Anterior cingulate cortex (tissue), 58 donors: ENCODE measurements at regions not wholly inside any gene's neighbourhood (a gene's known extent, or its start where the extent isn't known, plus 50 kb on each side); places are given as distances from the start of the nearest gene placed in this dataset.
"Not testable (repeated sequence)": the region's sequence is repeated elsewhere in the genome, so short reads cannot be mapped to it uniquely, and the experiment has no call there.

Experiments used
- DNase-seq, 58 donors: peaks; one replicate each; lab custom pipeline; 2025; lab: John Stamatoyannopoulos, UW

DNA sequence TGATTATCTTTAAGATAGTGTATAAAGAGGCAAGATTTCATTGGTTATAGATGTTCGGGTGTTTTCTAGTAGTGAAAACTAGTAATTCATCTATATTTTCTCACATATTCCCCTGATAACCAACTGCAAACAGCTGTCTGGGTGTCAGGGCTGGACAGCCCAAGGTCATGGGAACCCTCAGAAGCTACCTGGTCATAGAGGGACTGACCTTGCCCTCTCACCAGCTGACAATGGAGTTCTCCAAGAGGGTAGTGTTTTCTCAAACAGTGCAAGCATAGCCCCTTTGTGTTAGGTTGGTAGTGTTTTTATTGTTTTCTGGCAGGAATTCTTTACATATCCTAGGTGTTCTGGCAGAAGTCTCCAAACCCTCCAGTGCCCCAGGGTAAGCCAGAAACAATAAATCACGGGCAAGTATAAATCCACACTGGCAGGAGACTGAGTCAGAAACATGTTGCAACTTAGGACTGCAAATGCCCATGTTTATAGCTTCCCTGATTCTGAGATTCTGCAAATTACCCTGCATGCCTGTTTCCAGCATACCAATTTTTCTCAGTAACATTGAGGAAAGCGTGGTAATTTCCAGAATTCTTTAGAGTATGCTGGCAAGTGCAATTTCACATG is 82.8 kb upstream of the ATP1A1 start:
- no peak for DNase-seq

DNA sequence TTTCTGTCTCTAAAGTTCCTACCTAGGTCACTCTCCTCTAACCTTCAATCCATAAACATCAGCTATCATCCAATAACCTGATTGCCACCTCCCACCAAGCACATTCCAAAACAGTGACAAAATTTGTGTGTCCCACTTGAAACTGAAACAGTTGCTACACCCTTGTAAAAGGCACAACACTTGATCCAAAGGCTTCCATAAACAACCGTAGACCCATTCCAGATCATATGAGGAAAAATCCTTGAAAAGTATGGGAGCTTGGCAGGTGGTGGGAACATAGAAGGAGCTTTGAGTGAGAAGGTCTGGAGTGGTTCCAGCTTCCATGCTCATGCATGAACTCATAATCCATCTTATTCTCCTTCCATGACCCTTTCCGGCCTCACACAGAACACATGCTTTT is 82.0 kb upstream of the ATP1A1 start:
- no peak for DNase-seq

DNA sequence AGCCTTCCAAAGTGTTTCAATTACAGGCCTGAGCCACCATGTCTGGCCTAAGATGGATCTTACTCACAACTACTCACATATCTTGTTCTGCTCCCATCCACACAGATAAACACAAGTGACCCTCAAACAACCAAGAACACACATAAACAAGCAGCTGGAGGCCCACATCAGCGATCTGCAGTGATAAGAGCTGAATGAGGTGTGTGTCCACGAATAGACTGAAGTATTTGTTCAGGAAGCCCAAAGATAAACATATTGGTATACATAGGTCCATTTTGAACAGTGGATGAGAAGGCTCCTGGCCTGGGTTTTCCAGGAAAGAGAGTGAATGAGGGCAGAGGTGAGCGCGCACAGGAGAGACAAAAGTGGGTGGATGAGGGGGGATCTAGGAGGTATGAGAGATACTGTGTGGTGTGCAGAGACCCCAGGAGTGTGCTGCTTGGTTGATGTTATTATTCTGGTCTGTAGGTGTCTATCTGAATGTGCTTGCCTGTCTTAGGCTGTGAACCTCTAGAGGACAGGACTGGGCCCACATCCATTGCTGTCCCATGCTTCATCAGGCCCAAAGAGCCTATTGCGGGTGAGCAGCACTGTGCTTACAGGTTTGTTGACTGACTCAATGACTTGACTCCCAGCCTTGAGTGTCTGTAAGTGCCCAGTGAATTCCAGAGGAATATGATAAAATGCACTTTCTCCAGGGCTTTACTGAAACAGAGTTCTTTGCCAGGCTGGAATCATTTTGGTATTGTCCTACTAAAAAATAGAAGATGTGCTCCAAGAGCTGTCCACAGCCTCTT is 79.9 kb upstream of the ATP1A1 start:
- no peak for DNase-seq

DNA sequence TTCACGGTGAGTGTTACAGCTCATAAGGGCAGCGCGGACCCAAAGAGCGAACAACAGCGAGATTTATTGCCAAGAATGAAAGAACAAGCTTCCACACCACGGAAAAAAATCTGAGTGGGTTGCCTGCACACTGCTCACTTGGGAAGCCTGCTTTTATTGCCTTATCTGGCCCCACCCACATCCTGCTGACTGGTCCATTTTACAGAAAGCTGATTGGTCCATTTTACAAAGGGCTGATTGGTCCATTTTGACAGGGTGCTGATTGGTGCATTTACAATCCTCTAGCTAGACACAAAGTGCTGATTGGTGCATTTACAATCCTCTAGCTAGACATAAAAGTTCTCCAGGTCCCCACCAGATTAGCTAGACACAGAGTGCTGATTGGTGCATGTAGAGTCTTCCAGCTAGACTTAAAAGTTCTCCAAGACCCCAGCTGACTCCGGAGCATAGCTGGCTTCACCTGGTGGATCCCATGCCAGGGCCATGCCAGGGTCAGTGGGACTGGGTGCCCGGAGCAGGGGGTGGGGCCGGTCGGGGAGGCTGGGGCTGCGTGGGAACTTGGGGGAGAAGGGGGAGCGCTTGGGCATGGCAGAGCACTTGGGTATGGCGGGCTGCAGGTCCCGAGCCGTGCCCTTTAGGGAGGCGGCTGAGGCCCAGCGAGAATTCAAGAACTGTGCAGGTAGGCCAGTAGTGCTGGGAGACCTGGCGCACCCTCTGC is 75.4 kb upstream of the ATP1A1 start:
- DNase-seq = no peak

DNA sequence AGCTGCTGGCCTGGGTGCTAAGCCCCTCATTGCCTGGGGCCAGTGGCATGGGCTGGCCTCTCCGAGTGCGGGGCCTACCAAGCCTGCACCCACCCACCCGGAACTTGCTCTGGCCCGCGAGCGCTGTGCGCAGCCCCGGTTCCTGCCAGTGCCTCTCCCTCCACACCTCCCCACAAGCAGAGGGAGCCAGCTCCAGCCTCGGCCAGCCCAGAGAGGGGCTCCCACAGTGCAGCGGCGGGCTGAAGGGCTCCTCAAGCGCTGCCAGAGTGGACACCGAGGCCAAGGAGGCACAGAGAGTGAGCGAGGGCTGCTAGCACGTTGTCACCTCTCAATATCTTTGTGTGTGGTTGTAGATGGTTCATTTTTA is 74.8 kb upstream of the ATP1A1 start:
- DNase-seq = not testable (repeated sequence)

DNA sequence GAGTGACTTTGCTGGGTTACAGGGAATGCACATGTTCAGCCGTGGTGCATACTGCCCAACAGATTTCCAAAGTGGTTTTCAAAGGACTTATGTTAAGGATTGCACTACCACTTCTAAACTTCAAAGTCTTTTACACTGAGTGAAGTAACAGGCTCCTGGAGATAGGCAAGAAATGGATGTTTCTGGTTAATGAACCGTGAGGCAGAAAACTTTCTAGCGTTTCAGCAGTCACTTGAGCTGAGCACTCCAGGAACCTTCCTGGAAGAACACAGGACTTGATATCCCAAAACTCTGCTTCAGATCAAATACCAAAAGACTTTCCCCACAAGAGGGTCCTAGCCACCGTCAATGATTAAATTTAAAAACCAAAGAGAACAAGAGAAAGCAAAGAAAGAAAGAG is 74.3 kb upstream of the ATP1A1 start:
- DNase-seq = no peak

DNA sequence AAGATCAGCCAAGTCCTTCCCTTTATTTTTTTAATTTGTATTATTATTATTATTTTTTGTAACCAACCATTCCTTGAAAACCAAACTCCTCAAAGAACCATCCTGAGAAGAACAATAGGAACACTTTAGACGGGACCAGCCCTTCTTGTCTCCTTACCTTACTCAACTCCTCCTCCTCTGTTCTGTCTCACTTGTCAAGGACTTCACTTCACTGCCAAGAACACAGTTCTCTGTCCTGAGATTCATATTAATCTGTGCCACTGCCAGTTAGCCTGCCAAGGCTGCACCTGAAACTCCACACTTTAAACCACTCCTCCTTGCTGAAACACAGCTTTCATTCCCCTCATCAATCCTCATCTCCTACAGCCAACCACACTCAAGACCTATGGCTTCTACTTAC is 73.8 kb upstream of the ATP1A1 start:
- no peak for DNase-seq

DNA sequence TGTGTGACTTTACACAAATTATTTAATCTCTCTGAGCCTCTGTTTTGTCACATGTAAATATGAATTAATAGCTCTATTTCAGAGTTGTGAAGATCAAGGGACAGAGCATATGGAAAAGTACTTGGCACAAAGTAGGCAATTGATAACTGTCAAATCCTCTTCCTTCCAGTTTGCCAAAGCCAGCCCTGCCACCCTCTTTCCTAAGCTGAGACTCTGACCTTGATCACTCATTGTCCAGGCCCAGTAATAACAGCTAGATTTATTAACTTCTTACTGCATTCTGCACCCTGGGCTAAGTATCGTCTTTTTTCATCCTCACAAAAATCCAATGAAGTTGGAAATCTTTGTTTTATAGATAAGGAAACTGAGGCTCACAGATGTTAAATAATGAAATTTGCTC is 70.8 kb upstream of the ATP1A1 start:
- no peak for DNase-seq

DNA sequence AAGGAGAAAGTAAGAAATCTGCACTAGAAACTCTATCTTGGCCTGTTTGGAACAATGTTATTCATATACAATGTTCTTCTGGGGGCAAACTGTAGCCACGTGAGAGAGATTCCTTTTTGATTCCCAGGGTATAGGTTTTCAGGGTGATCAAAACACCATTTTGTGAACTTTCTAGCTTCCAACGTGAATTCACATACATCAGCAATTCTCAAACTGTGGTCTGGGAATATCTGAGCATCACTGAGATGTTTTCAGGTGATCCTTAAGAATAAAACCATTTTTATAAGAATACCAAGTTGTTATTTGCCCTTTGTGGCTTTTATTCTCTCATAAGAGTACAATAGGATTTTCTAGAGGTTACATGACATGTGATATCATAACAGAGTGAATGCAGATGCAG is 66.9 kb upstream of the ATP1A1 start:
- no peak for DNase-seq

DNA sequence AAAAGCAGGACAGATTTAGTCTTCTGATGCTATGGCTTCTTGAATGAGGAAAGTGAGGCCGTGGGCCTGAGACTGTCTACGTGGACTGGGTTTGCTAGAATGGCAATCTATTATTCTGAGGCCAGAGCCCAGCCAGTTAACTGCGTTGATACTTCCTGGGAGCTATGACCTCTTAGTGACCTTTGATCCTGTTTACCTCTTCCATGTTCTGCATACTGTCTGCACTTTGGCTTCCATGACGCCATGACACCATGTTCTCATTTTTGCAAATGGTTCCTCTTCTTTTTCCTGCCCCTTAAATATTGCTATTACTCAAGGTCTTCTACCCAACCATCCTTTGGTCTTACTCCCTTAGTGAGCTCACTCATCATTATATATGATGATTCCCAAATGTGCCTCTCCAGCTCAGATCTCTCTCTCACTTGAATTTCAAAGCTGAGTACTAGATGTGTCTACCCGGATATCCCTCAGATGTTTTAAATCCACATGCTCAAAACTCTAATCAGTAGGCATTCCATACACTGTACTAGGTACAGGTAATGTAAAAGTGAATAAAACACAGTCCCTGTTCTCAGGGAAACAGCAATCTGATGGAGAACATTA is 66.1 kb upstream of the ATP1A1 start:
- DNase-seq = no peak

DNA sequence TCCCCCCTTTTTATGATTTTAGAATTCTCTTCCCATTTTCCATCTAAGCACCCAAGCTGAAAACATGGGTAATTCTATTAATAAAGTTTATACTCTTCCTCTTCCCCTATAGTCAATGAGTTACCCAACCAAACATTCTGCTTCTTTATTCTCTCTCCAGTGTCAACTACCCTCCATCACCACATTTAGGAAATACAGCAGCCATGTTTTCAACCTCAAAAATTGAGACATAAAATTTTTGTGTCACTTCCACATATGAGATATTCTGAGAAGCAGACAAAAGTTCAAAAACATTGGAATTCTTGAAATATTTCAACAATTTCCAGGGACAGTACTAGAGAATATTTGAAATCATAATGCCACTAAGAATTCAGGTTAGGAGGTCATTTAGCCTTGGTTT is 64.8 kb upstream of the ATP1A1 start:
- no peak for DNase-seq

DNA sequence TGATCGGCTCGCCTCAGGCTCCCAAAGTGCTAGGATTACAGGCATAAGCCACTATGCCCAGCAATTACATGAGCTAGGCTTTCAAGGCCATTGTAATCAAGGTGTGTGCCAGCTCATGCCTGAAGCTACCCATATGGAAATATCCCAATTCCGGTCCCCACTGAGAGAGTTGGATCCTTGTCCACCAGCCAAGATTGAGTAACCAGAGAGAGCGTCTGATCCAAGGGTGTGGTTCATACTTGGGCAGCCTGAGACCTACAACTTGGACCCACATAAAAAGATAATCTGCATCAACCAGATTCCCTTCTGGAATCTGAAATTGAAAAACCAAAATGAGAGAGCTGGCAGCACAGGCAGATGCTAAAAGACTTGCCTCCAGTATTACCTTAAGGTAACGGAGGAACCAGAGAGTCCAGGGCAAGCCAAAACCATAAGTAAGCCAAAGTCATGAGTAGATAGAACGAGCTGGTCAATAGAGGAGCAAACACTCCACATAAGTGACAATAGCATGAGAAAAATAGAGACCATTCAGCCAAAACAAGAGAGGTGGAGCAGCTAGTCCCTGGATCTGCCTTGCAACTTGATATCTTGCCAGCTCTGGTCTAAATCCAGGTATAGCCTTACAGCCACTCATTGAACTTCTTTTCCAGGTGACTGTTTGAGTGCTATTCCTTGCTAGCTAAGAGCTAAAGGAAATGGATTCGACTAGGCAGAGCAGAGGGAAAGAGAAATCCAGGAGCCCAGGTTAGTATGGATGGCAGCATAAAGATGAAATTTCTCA is 63.8 kb upstream of the ATP1A1 start:
- DNase-seq = no peak

DNA sequence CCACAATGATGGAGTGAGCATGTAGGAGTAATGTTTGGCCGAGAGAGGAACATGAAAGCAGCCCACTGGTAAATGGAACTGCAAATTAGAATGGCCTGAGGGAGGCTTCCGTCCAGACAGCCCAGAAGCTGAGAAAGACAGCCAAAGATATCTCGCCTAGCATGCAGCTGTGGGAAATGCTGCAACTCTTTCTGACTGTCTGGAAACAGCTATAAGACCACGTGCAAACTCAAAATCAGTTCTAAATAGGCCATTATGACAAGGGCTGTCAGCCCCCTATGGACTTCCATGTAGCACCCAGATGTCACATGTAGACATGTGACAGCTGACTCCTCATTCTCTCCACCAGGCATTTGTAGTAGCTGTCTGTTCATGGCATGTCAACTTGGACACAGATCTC is 62.9 kb upstream of the ATP1A1 start:
- peak in 15 of 58 donors; percentile 2 to 35 (median 8) for DNase-seq

DNA sequence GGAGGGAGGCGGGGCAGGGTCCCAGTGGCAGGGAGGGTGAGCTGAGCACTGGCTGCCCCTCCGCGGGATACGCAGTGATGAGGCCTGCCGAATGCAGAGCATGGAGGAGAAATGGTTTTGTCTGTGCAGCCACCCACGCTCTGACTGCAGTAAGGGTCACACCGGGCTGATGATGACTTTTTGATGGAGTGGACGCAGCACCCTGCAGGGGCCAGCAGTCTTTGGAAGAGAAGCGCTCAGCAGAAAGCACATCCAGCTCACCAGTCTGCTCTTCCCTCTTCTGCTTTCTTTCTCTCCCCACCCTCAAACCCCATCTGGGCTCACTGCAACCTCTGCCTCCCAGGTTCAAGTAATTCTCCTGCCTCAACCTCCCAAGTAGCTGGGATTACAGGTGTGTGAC is 61.9 kb upstream of the ATP1A1 start:
- no peak for DNase-seq

DNA sequence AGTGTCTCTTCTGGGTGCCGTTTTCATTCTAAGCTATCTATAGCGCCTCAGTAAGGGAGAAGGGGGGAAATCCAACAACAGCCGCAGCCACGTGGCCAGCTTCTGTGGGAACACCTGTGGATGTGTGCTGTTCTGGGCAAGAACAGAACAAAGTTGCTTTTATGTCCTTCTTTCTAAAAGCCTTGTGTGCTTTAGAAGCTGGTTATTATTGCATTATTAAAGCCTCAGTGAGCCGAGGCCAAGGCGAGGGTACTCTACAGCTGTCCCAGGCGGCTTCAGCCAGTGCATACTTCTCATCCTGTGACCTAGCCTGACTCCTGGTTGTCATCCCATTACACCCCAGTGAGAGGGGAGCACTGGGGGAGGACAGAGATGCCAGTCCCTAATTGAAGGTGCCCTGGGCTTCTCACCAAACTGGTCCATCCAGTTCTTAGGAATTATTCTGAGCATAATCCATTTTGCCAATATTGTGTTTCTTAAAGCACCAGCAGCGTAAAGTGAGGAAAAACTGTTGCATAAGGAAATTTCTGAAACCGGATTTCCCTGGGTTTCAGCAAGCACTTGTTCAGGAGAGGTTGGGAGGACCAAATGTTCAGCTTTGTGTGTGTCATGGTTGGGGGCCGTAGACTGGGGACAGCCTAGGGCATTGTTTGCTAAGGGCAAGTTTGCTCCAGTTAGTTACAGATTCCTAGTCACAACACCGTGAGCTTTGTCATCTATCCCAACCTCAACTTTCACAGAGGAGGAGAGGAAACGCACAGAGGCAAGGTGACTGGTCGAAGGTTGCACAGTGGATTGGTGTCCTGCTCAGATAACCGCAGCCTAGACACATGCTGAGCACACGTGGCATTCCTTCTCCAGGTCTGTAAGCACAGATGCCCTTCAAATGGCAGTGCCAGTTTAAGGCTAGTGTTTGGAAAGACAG is 61.0 kb upstream of the ATP1A1 start:
- peak in 35 of 58 donors; percentile 3 to 71 (median 30) for DNase-seq

DNA sequence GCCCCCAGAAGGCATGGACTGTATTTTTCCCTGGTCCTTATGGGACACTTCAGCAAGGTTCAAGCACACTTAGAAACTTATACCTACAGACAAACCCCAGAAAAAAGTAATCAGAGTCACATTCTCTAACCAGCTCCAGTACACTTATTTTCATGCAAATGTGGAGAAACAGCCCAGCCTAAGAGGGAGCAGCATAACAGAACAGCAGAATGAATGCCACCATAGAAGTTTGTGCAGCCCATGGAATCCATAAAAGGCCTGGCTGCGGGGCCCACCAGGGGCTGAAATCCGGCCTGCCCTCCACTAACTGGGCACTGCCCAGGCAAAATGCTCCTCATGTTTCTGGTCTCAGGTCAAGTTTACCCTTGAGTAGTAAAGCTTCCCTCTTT is 60.4 kb upstream of the ATP1A1 start:
- no peak for DNase-seq

DNA sequence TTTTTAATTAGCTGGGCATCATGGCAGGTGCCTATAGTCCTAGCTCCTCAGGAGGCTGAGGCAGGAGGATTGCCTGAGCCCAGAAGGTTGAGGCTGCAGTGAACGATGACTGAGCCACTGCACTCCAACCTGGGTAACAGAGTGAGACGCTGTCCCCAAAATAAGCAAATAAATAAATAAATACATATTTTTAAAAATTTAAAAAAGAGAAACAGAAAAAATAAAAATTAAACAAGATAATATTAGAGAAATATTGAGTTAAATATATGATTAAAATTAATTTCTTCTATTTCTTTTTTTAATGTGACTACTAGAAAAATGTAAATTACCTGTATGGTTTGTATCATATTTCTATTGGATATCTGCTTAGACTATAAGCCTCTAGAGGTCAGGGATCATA is 59.3 kb upstream of the ATP1A1 start:
- DNase-seq = no peak

DNA sequence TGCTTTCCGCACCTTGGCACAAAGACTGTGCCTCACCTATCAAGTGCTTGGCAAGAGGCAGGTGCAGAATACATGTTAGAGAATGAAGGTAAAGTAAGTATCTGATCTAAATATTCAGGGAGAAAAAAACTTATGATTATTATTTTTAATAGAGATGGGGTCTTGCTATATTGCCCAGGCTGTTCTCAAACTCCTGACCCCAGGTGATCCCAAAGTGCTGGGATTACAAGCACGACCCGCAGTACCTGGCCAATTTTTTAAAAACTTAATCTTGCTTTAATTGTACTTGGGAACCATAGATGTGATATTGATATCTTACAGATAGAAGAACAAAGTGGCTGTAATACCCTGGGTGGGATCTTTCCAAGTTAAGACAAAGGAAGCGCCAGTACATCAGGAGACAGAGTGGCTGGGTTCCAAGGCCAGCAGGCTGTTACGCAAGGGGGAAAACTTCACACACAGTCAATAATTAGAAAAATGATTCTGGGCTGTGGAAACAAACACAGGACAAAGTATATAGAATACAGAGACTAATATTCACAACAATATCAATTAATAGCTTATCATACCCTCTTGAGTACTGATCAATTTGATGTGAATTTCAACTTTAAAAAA is 58.6 kb upstream of the ATP1A1 start:
- peak in 1 of 58 donors; percentile 19 for DNase-seq

DNA sequence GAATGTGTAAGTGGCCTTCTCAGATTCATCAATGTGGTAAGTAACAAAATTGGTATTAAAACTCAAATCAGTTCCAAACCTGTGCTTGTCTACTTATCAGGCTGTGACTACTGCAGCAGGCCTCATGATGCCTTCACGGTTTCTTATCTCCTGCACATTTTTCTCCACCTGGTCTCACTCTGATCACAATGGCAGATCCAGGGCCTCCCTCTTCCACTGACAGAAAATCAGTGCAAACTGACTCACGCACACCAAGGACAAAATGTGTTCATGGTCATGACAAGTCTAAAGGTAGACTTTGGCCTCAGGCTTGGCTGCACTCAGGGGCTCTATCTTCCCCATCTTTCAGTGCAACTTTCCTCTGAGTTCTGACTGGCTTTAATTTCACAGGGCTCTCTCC is 56.7 kb upstream of the ATP1A1 start:
- no peak for DNase-seq
